NCI-H187 treated with DMSO at 0.1 percent for 48 hours (cell line): ENCODE measurements at regions not wholly inside any gene's neighbourhood (a gene's known extent, or its start where the extent isn't known, plus 50 kb on each side); places are given as distances from the start of the nearest gene placed in this dataset.

ENCODE experiments used
- DNase-seq: peaks from one replicate; lab custom pipeline; 2025; lab: John Stamatoyannopoulos, UW

GRCh38 chr15:36468746-36469145, 110.7 kb upstream of the CDIN1 start:
- DNase-seq, result peak; percentile 84

DNA sequence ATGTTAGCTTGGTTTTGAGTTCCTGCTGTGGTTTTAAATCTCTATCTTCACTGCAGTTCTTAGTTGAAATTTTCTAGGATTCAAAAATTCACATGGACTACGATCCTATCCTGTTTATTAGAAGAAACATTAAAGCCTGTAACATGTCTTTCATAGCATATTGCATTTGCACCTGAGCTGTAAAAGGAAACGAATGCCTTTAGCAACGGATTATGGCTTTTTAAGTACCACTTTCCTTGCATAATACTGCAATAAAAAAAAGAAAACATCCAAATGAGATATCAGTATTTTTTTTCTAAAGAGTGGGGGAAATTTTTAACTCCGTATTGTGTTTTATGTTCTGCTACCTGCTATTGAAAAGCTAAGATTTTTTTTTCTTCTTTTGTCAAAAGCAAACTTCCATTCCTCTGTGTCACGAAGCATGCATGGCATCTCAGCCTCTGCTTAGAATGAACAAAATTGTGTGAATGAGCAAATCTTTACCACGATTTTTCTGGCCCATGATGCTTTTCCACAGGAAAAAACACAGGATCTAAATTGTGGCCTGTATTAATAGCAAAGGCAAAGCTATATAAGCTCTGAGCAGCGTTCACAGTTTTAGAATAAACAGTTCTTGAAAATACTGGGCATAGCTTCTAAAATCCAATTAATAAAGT, 110.0 kb upstream of the CDIN1 start:
- peak; percentile 10 for DNase-seq

DNA sequence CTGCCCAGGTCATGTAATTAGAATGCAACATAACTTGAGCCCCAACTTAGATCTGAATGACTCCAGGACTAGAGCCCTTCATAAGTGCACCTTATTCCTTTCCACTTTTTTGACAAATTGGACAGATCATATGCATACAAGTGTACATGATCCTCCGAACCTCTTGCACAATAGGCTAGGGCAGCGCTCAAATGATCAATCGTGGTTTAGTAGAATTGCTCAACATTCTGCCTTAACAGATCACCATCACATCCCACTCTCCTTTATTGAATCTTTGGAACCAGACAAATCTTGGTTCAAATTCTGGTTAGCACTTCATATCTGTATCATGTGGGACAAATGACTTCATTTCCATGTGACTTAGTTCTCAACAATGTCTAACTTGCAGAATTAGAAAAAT, 106.8 kb upstream of the CDIN1 start:
- no peak for DNase-seq

- DNase-seq, result no peak
Observed at GRCh38 chr15:36478561-36478960, 100.9 kb upstream of the CDIN1 start.

DNA sequence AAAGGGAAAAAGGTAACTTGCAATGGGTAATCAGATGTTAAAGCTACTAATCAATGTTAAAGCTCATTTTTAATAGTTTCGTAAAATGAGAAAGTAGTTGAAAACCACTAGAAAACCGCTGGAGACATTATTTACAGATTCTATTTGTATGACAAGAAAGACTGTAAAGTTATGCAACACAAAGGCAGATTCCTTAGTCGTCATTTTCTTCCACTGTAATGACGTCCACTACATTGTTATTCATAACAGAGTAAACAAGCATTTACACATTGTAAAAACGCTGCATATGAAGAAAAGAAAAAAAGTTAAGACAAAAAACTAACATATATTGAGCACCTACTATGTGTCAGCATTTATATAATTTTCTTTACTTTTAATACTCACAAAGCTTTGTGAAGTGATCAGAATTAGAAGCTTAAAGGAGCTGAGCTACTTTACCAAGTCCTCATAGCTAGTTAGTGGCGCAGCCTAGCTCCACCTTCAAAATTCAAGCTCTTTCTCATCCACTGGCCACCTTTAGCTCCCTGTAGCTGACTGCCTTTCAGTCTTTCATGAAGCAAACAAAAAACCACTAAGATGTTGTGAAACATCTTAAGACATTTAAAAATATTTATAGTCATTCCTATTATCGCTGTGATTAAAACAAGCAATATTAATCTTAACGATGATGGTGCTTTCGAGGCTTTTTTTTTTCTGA, 100.1 kb upstream of the CDIN1 start:
- no peak for DNase-seq

GRCh38 chr15:36481156-36481555, 98.3 kb upstream of the CDIN1 start:
- DNase-seq, result no peak

GRCh38 chr15:36483409-36483808, 96.0 kb upstream of the CDIN1 start:
- no peak for DNase-seq

DNA sequence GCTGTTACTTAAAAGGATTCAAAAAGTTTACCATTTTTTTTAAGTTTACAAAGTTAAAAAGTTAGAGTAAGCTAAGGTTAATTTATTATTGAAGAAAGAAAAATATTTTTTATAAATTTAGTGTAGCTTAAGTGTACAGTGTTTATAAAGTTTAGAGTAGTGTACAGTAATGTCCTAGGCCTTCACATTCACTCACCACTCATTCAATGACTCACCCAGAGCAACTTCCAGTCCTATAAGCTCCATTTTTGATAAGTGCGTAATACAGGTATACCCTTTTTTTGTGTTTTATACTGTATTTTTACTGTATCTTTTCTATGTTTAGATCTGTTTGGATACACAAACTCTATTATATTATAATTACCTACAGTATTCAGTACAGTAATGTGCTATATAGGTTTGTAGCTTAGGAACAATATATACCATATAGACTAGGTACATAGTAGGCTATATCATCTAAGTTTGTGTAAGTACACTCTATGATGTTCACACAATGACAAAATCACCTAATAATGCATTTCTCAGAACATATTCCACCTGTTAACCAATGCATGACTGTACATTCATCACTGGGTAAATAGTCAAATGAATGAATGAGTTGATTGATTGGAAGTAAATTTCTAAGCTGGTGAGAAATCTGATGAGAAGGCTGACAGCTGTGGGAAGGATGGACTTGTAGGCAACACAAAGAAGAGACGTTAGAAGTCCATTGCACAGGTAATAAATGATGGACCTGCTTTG, 95.2 kb upstream of the CDIN1 start:
- DNase-seq, result no peak

DNA sequence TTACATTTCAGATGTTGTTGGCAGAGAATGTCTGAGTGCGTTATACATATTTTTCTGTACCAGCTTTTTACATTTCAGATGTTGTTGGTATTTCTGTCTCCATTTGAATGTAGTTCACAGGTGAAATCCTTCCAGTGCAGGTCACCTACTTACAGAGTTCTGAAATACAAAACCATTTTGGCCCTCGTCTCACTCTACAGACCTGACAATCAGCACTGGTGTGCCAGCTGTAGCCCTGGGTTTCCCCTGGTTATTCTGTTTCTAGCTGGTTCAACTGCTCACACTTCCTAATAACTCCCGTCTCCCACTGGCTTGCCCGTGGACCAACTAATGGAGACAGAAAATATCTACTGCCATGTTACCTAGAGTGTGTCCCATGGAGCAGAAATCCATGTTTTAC, 87.5 kb upstream of the CDIN1 start:
- no peak for DNase-seq

- DNase-seq, result no peak
Observed at GRCh38 chr15:36495456-36495991, 83.9 kb upstream of the CDIN1 start.

DNA sequence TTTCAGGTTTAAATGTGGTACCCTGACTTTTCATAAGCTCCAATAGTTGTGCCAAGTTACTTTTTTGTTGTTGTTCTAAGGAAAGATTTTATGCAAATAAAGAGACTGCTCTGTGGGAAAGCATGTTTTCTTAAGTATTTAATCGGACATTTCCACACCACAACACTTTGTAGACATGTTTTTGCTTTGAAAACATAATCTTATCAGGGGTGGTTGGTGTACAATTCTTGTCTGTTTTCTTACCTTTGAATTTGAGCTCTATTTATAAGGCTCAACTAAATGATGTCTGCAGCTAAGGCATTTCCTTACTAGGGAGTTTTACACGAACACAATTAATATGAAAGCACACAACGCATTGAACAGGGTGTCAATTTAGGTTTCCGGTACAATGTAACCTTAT, 81.5 kb upstream of the CDIN1 start:
- no peak for DNase-seq

DNA sequence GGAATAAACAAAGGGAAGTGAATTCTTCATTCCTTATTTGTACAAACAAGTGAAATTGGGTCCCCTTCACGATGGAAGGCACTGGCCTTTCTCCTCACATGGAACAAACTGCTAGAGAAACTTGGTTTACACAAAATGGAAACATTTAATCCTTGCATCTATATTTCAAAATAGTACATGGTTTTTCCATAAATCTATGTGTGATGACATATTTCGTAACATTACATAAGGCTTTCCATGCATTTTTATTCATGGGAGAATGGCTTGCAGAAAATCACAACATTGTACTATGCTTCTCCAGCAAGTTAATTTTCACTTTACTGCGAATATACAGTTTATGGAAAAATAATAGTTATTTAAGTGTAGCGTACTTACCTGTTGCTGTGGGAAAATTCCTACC, 81.0 kb upstream of the CDIN1 start:
- no peak for DNase-seq

GRCh38 chr15:36498916-36499315, 80.5 kb upstream of the CDIN1 start:
- DNase-seq, result no peak

GRCh38 chr15:36499412-36500389, 79.7 kb upstream of the CDIN1 start:
- DNase-seq, result no peak

DNA sequence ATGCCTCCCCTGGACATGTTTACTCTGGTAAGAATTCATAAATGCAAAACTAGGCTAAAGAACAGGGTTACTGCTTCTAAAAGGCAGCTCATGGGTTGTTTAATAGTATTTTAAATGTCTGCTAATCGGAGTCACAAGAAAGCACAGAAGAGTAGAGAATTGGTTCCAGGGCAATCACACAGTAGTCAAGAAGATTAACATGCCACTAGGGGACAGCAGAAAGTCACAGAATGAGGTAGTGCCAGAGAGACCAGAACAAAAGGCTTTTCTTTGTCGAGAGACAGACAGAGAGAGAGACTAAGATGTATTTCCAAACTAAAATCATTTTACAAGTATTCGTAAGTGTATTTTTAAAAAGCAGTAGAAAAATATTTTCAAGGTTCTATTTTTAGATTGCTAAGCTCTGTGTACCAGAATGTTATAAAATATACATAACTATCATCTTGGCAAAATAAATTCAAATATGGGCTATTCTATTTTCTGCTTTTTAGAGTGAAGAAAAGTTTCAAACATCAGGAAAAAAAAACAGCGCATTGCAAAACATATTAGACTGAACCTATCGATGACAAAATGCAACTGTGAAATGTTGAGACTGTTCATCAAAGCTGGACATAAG, 78.3 kb upstream of the CDIN1 start:
- peak; percentile 58 for DNase-seq

DNA sequence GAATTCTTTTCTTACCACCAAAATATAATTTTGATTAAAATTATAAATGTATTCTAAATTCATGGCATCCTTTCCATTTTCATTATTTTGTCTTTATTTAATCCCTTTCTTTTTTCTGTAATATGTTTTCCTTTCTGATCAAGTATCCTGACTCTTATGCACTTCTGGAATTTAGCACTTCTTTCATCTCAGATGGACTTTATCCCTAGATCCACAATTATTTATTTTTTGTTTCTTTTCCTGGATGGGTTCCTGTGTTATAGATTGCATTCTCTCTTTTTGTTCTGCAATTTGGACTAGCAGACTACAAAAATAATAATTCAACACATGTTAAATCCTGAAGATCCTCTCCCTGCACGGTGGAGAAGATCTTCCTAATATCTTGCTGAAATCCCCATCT, 76.9 kb upstream of the CDIN1 start:
- no peak for DNase-seq

DNA sequence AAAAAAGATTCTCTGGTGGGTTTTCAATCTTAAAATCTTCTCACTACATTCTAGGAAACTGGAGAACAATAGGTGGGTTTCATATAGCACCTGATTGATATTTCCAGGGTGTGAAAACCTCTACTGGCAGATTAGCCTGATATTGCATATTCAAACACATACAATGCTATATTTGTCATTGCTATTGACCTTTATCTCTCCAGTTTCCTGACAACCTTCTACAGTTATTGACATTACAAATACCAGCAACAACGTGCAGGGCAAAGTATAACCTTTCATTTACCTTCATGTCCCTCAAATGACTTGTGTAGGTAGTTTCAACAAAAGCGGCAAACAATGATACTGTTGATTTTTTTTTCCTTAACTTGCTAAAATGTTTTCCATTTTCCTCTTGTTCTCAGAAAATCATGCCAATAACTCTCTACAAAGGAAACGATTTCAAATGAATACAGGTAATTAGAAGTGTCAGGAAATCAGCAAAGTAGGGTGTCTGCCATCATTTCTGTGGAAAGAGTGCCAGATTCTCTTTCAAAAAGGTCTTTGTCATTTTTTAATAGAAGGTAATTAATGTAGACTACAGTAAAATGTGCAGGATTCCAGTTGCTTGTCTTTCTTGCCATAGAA, 72.6 kb upstream of the CDIN1 start:
- DNase-seq, result no peak

DNA sequence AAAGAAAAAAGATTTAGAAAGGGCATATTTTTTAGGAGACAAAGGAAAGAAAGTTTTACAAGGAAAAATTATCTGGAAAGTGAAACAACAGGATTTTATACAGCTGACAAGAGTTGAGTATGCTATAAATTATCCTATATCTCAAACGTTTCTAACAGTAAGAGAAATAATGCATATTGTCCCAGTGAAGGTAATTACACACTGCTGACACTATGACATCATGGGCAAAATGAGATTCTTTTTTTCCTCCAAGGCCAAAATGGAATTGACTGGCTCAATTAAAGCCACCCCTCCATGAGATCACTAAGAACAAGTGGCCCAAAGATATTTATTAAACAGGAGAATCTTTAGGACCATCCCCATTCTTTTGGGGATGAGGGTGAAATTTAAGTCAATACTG, 72.0 kb upstream of the CDIN1 start:
- DNase-seq, result no peak

- DNase-seq, result no peak
Observed at GRCh38 chr15:36511594-36511993, 67.8 kb upstream of the CDIN1 start.

DNA sequence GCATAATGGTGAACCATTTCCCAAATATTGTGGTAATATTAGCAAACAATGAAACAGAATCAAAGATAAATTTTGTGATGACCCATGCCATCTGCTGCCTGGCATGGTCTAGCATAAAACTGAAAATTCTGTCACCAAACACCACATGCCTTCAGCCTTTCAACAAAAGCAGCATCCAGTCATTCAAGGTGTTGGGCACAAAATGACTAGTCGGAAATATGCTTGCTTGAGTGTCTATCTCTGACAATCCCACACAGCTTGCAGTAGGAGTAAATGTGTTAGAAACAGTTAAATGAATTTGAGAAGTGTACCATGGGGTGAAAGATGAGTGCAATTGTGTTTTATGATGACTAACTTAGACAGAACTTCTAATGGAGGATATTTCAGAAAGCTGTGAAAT, 61.7 kb upstream of the CDIN1 start:
- no peak for DNase-seq

DNA sequence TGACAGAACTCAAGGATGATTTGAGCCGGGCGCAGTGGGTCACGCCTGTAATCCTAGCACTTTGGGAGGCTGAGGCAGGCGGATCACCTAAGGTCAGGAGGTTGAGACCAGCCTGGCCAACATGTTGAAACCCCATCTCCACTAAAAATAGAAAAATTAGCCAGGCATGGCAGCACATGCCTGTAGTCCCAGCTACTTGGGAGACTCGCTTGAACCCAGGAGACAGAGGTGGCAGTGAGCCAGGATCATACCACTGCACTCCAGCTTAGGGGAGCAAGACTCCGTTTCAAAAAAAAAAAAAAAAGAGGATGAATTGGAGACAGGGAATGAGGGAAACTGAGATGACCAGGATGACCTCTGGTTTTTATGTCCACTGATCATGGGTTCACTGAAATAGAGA, 60.4 kb upstream of the CDIN1 start:
- no peak for DNase-seq
